ENCODE measurements at regions not wholly inside any gene's neighbourhood (a gene's known extent, or its start where the extent isn't known, plus 50 kb on each side); places are given as distances from the start of the nearest gene placed in this dataset.
A peak's percentile ranks its signal among the peaks of the same experiment; 100 is the strongest.

DNA sequence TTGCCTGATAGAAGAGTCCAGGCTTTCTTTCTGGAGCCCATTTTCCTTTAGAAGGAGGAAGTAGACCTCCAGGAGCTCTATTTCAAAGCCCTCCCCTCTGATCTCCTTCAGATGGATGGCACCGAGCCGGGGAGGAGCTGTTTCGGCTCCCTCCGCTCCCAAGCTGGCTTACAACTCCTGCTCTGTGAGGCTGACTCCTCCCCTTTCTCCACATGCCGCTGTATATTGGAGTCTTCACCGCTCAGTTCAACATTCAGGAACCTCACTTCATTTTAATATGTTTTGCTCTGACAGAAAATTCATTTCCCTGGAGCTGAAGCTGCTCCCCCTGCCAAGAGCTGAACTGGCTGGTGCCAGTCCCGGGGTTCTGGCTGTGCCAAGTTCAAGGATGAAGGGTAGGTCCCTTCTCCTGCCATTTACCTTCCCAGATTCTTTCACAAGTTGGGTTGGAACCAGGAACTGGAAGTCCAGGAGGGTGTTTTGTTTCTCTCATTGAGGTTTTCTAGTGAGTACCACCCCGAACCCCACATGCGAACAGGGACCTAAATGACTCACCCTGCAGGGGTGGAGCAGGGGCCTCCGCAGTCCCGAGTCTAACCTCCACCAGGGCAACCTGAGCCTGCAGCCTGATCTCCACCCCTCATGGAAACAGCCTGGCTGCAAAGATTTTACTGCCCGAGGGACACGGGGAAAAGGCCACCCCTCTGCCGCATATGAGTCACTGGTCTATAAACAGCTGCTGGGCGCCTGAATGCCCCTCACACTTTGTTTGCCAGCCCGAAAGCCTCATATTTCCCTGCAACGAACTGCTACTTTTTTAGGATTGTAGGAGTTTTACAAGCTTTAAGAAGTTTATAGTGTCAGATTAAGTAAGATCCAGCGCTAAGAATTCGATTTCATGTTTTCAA lies 68.6 kb upstream of the FOXA2 start:
- DNase-seq (ENCODE audit: low spot score in 2 of 2), result no peak
- FAIRE-seq, result no peak

DNA sequence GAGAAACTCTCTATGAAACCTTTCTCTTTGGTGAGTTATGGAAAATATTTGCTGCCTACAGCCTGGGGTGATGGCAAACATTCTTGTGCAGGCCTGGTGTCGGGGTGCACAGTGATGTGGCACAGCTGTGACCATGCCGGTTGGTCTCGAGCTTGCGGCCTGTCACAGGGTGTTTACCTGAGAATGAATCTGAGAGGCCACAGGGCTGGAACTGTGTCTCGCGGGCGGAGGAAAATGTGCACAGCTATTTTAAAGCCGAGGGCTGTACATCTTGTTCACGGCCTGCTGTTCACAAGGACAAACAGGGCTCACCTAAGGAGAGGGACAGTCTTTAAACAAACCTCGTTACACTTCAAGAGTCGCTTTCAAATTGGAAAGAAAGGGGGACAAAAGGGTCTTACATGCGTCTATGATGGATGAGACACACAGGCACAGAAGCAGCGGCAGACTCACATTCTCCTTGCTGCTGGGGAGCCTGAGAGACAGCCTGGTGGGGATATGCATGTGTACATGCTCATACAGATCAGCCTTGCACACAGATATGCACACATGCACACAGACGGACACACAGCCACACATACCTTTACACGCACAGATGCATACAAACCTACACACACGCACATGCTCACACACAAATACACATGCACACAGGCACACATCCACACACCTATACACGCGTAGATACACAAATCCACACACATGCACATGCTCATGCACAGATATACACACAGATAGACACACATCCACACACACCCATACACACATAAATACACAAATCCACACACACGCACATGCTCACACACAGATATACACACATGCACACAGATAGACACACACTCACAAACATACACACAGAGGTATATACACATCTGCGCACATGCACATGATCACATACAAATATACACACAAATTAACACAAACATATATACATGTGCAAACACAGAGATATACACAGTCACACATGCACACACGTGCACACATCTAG lies 69.6 kb upstream of the FOXA2 start:
- FAIRE-seq (no peak), DNase-seq (ENCODE audit: low spot score in 2 of 2) (no peak)

DNA sequence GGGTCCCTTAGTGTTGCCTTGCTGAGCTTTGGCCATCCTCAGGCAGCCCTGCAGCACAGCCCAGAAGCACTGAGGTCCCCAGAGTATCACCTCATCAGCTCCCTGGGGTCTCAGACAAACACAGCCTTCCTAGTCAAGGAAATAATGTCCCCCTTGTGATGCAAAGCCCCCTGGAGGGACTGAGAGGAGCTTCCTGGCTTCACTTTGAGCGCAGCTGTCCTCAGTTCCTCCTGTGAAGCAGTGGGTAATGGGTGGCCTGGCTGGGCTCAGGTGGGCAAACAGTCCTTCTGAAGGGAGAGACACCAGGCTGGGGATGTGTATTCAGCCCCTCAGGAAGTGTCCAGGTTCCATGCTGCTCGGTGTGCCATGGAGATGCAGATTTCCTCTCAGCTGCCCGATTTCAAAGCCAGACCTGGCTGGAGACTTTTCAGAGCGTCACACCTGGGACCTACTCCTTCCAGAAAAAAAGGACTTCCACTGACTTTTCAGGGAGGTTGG lies 79.2 kb upstream of the FOXA2 start:
- DNase-seq (ENCODE audit: low spot score in 2 of 2) (no peak), FAIRE-seq (no peak)

DNA sequence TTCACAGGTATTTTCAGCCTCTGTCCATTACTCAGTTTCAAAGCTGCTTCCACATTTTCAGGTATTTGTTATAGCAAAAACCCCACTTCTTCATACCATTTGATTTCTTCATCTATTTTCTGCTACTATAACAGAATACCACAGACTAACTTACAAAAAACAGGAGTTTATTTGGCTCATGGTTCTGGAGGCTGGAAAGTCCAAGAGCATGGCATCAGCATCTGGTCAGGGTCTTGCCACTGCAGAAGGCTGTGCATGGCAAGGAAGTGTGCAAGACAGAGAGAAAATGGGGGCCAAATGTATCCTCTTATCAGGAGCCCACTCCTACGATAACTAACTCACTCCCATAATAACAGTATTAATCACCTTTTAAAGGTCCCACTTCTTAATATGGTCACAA lies 82.8 kb upstream of the FOXA2 start:
- DNase-seq (ENCODE audit: low spot score in 2 of 2), result no peak
- no peak for FAIRE-seq

DNA sequence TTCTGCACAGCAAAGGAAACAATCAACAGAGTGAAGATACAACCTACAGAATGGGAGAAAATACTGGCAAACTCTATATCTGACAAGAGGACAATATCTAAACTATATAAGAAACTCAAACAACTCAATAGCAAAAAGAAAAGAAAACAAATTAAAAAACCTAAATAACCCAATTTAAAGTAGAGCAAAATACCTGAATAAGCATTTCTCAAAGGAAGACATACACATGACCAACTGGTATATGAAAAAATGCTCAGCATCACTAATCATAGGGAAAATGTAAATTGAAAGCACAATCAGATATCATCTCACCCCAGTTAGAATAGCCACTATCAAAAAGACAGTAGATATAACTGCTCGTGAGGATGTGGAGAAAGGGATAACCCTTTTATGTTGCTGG lies 87.8 kb upstream of the FOXA2 start:
- no peak for FAIRE-seq

DNA sequence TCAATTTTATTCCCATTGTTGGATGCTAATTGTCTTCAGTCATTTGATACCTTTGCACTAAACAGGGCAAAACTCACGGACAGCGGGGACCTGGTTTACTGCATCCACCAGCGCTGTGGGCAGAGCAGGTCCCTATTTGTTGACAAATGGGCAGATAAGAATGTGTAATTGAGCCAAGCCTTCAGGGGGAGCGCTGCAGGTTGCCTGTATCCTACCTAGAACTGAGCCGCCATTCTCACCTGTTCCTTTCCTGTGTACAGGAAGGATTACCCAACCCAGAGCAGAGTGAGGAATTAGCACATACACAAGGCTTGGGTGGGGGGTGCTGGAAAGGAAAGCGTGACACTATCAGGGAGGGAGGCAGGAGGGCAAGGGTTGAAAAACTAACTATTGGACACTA lies 89.1 kb upstream of the FOXA2 start:
- FAIRE-seq (no peak), DNase-seq (ENCODE audit: low spot score in 2 of 2) (no peak)

More for the DNA sequence above, 87.8 kb upstream of the FOXA2 start:
- DNase-seq (ENCODE audit: low spot score in 2 of 2), result no peak

DNA sequence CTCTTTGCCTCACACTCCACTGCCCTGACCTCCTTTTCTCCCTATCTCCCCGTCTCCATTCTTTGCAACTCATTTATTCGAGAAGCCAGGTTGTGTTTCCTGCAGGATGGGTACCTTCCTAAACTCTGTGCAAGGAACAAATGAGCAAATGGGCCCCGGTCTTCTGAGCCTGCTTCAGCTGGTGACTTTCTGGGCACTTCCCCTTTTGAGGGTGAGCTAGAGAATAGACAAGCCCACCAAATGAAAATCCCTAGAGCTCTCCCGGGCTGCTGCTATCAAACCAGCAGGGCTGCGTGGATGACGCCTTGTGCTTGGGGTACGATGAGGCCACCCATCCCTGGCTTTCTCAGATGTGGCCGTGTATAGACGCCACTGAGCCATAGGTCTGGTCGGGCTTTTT lies 91.0 kb upstream of the FOXA2 start:
- DNase-seq (ENCODE audit: low spot score in 2 of 2) (no peak), FAIRE-seq (no peak)

DNA sequence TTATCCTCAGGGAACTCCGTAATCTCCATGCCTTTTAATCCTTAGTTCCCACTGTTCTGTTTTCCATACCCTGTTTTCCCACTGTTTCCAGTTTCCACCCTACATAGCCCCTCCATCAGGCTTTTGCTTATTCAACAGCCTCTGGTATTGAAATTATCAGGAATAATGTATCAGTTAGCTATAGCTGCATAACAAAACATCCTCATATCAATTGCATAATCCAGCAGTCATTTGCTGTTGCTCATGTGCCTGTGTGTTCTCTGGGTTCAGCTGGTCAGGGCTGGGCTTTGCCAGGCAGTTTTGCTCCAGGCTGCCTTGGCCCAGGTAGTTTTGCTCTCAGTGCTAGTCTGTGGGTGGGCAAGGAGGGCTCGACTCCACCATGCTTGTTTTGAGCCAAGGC lies 94.3 kb upstream of the FOXA2 start:
- no peak for FAIRE-seq
- no peak for DNase-seq (ENCODE audit: low spot score in 2 of 2)

DNA sequence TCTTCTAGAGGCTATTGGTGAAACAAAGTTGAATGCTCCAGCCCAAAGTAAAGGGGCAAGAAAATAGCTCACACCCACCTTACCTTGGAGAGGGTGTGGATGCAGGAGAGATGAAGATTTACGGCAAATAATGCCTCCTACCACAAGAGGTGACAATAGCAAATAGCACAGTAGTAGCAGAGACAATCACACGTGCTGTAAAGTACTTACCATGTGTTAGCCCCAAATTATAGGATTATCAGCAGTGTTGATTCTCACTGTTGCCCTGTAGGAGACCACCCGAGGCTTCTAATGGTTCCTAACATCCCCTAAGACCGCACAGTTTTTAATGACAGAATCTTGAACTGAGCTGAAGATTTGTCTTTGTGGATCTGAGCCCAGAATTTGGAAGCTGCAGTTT lies 94.8 kb upstream of the FOXA2 start:
- no peak for FAIRE-seq
- DNase-seq (ENCODE audit: low spot score in 2 of 2), result no peak

DNA sequence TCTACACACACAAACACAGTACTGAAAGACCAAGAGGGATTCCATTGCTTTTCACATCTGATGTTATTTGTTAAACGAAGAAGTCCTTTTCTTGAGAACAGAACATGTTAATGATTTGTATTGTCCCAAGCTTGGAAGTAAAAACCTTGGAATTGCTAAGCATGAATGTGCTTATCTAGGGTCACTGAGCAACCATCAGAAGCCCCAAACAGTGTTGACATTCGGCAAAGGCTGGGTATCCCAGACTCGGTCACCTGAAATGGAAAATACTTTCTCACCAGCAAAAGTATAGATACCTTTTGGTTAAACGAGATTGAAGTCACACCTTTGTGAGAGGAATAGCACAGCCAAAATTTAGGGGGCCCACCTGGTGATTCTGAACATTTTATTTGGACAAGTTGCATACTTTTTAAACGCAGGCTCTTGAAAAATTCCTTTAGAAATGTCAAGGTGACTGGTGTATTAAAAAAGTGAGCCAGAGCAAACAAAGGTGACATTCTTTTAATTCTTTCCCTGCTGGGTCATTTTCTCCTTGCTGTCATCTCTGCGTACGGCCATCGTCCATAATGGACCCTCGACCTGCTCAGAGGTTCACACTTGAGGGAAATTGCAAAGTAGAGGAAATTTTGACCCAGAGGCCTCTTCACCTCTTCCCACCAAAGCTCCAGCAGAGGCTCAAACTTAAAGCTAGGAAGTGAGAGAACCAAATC lies 95.8 kb upstream of the FOXA2 start:
- FAIRE-seq (no peak), DNase-seq (ENCODE audit: low spot score in 2 of 2) (no peak)

DNA sequence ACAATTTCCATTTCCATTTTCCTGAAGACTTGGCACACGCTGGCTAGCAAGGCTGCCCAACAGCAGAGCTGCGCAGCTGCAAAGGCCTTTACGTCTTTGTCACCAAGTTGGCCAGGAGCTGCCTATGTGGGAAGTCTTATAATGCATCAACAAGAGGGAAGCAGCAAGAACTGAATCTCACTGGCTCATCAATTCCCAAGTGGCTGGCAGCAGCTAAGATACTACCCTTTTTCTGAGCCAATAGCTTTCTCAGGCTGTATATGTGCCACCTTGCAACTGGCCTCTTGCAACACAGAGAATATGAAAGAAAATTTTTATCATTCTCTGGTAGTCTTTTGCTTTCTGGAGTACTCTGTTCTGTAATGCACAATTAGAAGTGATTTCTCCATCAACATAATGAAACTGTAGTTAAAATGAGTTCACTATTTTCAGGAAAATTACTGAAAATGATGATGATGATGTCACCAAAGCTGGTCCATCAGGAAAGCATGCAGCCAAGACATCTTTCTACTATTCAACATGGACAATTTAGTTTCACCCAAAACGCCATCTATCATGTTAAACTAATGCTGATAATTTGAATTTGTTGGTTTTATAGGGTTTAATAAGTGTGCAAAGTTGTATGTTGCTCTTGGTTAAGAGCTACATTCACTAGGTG lies 97.3 kb upstream of the FOXA2 start:
- DNase-seq (ENCODE audit: low spot score in 2 of 2) (no peak), FAIRE-seq (no peak)

DNA sequence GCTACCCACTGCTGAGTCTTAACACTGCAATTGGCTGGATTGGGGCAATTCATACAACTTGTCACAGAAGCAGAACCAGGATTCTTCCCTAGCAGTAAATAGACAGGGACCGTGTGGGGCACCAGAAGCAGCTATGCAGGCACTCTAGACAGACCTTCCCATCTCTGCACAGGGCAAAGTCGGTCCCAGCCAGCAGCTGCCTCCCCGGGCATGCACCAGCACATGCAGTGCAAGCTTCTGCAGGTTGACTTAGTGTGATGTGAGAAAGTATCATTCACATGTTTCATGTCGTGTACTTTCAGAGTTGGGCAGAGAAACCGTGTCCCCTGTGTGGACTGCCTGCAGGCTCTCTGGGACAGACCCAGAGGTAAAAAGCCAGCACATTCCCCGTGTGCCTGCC lies 98.0 kb upstream of the FOXA2 start:
- no peak for FAIRE-seq
- DNase-seq (ENCODE audit: low spot score in 2 of 2), result no peak

DNA sequence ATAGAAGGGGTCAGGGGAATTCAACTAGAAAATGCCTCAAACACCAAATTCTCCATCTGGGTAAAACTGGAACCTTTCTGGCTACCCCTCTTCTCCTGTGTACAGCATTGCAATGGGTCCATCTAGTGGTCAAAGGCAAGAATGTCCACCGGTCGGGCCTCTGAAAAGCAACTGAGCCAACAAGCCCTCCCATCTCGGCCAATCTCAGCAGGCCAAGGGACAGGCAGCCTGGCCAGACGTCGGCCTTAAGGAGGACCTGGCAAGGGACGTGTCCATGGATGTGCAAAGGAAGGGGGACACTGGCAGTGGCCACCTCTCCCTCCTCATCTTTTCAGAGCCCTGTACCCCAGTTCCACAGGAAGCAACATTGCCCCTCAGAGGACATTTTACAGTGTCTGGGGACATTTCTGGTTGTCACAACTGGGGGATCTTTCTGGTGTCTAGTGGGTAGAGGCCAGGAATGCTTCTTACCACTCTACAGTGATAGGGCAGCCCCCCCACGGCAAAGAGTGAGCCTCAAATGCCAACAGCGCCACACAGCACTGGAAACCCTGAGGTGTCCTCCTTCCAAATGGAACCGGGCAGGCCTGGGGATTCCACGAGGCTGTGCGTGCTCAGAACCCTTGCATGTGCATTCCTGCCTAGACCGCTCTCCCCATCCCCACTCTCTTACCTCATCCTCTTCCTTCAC lies 99.8 kb upstream of the FOXA2 start:
- FAIRE-seq, result no peak

DNA sequence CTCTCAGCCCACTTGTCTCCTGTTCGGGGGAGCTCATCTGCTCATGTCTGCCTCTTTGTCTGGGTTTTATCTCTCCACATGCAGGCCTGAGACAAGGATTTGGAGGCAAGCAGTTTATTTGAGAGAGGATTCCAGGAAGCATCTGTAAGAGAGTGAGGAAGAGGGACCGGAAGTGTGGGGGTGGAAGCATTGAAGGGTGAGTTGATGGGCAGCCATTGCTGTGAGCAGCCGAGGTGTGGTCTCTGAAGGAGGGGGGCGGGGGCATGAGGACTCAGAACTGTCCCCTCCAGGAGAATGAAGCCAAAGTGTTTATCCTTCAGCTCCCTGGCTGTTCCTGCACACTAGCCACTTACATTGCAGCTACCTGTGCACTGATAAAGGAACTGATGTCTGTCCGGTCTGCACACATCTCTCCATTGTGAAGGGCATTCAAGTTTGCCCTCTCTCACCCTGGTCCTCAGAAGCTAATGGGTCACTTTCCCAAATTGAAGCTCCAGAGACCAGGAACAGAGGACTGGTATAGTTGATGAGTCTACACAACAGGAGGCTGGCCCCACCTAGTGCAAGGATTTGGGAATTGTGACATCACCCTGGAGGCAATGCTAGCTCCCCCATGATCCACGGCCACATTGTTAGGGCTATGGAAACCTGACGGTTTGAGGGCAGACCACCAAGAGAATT lies 100.5 kb upstream of the FOXA2 start:
- no peak for DNase-seq (ENCODE audit: low spot score in 2 of 2)
- no peak for FAIRE-seq

More for the DNA sequence above, 99.8 kb upstream of the FOXA2 start:
- peak; percentile 18 to 62 for DNase-seq (ENCODE audit: low spot score in 2 of 2)

DNA sequence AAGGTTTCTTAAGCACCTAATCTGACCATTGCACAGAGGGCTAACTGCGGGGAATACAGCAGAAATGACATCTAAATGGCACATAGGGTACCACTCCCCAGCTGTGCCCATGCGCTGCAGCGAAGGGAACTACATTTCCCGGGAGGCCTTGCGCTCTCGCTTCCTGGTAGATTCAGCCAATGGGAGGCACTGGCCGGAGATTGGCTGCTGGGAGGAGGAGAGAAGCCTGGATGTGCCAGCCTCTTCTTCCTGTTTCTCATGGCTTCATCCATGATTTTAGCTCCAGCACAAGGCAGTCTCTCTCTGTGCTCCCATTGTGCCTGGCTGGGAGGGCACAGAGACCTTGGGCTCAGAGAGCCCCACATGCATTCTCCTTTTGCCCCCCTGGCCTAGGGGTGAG lies 101.7 kb upstream of the FOXA2 start:
- FAIRE-seq (no peak), DNase-seq (ENCODE audit: low spot score in 2 of 2) (peak in 1 of 2 donors; percentile 20)

DNA sequence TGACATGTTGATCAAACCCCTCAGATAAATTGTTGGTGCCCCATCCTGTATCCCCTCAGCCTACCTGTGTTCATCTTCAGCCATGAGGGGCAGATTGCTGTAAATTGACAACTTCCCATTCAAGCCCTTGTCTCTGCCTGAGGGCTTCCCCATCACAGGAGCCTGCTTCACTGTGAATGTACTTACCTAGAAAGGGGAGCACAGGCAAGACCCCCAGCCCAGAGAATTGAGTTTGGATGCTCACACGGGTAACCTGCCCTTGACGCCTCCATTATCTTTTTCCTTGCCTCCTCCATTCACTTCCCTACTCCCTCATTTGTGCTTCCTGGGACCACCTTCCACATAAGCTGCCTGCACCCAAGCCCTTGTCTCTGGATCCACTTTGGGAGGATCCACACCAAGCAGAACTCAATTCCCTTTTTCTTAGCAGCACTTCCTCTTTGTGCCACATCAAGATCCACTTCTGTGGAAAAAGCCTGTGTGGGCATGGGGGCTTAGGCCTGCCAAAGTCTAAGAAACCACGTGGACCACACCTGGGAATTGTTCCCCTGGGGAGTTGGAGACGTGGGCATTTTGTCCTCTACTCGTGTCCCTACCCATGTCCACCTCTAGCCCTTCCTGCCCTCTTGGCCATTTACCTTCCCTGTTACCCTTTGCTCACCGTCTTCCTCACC lies 103.4 kb upstream of the FOXA2 start:
- DNase-seq (ENCODE audit: low spot score in 2 of 2), result no peak
- FAIRE-seq, result no peak

DNA sequence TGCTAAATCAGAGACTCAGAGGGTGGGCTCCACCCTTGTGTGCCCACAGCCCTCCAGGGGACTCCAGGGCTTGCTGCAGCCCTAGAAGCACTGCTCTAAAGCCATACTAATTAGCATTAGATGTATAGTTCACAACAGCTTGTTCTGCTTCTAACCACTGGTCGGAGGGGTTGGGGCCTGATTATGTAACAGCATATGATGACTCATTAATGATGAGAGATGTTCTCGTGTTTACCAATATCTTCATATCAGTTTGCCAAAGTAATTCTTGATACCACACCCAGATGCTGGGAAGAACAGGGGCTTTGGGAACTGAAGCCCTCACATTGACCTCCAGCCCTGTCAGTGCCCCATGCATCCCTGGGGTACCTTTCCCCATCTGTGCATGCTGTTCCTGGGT lies 104.1 kb upstream of the FOXA2 start:
- FAIRE-seq, result no peak

DNA sequence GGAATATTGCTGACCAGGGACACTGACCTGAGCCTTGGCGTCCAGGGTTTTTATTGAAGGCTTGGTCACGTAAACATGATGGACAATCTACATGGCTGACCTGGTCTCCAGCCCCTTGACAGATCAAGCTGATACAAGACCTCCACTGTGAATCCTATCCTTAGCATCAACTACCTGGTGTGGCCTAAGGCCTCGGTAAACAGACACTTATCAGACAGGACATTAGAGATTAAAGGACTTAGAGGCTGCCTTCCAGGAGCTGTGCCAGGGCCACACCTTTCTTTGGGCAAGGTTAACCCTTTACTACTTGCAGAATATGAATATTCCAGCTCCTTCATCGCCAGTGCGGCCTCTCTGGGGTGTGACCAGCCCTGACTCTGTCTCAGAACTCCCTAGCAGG lies 104.9 kb upstream of the FOXA2 start:
- DNase-seq (ENCODE audit: low spot score in 2 of 2), result no peak
- no peak for FAIRE-seq

More for the DNA sequence above, 104.1 kb upstream of the FOXA2 start:
- DNase-seq (ENCODE audit: low spot score in 2 of 2), result no peak
